ENCODE measurements at regions not wholly inside any gene's neighbourhood (a gene's known extent, or its start where the extent isn't known, plus 50 kb on each side); places are given as distances from the start of the nearest gene placed in this dataset.

DNA sequence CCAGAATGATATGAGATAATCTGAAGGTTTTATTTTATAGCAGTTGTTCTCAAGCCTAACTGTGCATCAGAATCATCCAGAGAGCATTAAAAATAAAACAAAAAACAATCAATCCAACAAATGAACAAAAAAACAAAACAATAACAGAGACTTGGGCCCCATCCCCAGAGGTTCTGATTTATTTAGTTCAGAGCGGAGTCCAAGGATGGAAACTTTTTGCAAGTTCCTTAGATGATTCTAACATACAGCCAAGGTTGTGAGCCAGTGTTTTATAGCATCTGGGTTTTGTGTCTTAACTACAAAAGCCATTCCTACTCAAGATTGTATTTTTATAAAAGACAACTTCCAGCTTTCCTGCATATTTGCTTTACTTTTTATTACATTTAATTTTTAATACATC, 59.4 kb upstream of the GRPR start:
- TF ChIP-seq CTCF (IDR thresholded peaks at IDR 0.05) (no peak), POLR2A (IDR thresholded peaks at IDR 0.05) (no peak)

Data from adrenal gland (tissue), 5 donors.